Lower leg skin (tissue), 3 donors: ENCODE measurements at regions not wholly inside any gene's neighbourhood (a gene's known extent, or its start where the extent isn't known, plus 50 kb on each side); places are given as distances from the start of the nearest gene placed in this dataset.

Experiments
- CTCF ChIP-seq, 3 donors: fragments of 450-650 bp; IDR thresholded peaks; one replicate each; pipeline ENCODE4 v1.5.1; 2016; ENCODE audit warnings: antibody characterized with exemption in 3 of 3, mild to moderate bottlenecking in 3 of 3, moderate library complexity in 2 of 3
- POLR2A ChIP-seq, 2 donors: fragments of 450-650 bp; IDR thresholded peaks; one replicate each; pipeline ENCODE4 v1.6.1; 2016 to 2017; ENCODE audit warnings: antibody characterized with exemption in 2 of 2, mild to moderate bottlenecking in 1 of 2, moderate library complexity in 1 of 2

- no peak for TF ChIP-seq CTCF (IDR thresholded peaks at IDR 0.05)
- no peak for TF ChIP-seq POLR2A (IDR thresholded peaks at IDR 0.05)
Observed at GRCh38 chr5:82388181-82388580, 110.0 kb upstream of the RPS23 start.
